ENCODE measurements at regions not wholly inside any gene's neighbourhood (a gene's known extent, or its start where the extent isn't known, plus 50 kb on each side); places are given as distances from the start of the nearest gene placed in this dataset.

GRCh38 chr3:157832588-157832987 is 273.6 kb downstream of the SHOX2 start:
- no peak overlapping the region for H3K4me3 ChIP-seq
- no peaks in the 10 kb centered on the region for H3K4me1 ChIP-seq (ENCODE audit: insufficient read depth)
- no peaks in the 10 kb centered on the region for H3K36me3 ChIP-seq
- 82 to 86% (median 82%) methylated on average over 3 of the region's 3 CpGs for WGBS, 3 donors
- no peaks in the 10 kb centered on the region for H3K27me3 ChIP-seq
- intact Hi-C loops (cut with DNase I) = no loop called here
- H3K9me3 ChIP-seq = no peaks in the 10 kb centered on the region
- no peak for TF ChIP-seq POLR2A (IDR thresholded peaks at IDR 0.05)
- no peak for TF ChIP-seq CTCF (IDR thresholded peaks at IDR 0.05)
- TF ChIP-seq EP300 (IDR thresholded peaks at IDR 0.05) = no peak
- DNase-seq = no peak
- H3K27ac ChIP-seq = no peak overlapping the region

DNA sequence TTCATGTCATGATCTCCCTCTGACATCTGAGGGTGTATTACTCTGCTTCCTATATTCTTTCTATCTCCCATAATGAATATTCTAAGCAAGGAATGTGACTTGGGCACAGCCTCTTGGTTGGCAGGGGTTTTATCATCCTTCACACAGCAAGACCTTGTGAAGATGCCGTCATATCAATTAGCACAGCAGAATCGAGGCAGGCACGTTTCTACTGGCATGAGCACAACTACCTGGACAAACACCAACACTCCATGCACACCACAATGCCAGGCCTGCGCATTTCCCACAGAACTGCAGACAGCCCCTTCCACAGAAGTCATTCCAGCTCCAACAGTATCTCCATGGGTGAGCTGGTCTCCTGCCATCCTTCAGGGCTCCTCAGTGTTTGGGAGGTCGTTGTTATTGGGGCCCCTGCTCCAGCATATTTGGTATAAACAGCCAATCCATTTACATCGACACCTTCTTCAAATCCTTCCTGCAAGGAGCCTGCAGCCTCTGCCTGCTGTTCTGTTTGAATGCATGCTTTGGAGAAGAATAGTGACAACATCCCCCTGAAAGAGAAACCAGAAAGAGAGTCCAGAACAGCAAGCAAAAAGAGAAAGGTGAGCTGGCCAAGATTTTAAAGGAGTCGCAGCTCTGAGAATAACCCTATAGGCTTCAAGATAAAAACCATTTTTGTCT is 275.5 kb downstream of the SHOX2 start:
- intact Hi-C loops (cut with DNase I) = no loop called here
- TF ChIP-seq CTCF (IDR thresholded peaks at IDR 0.05) = no peak
- TF ChIP-seq POLR2A (IDR thresholded peaks at IDR 0.05) = no peak
- no peak for TF ChIP-seq EP300 (IDR thresholded peaks at IDR 0.05)
- H3K4me1 ChIP-seq (ENCODE audit: insufficient read depth) = no peaks in the 10 kb centered on the region
- H3K27ac ChIP-seq = no peak overlapping the region
- WGBS, 3 donors = 18 to 28% (median 25%) methylated on average over 7 of the region's 7 CpGs
- no peaks in the 10 kb centered on the region for H3K36me3 ChIP-seq
- no peak overlapping the region for H3K4me3 ChIP-seq
- no peaks in the 10 kb centered on the region for H3K27me3 ChIP-seq
- no peaks in the 10 kb centered on the region for H3K9me3 ChIP-seq
- DNase-seq = no peak

DNA sequence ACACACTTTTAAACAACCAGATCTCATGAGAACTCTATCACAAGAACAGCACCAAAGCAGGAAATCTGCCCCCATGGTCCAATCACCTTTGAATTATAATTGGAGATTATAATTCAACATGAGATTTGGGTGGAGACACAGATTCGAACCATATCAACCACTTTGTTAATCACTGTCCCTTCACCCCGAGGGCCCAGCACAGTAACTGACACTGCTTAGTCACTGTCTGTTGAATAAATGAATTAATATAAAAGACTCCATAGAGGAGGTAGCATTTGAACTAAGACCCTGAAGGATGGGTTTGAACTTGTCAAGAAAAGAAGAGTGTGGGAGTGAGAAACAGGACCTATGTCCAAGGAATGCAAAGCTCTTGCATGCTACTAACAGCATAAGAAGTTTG is 276.4 kb downstream of the SHOX2 start:
- no peak overlapping the region for H3K27ac ChIP-seq
- H3K4me3 ChIP-seq = no peak overlapping the region
- no peak for DNase-seq
- no peaks in the 10 kb centered on the region for H3K9me3 ChIP-seq
- H3K36me3 ChIP-seq = no peaks in the 10 kb centered on the region
- no peaks in the 10 kb centered on the region for H3K27me3 ChIP-seq
- intact Hi-C loops (cut with DNase I) = loop anchor here in 1 of 4 donors (5.0 kb wide), 1 partner anchor 1347 kb away; no protein-coding TSS in a partner anchor
- no peaks in the 10 kb centered on the region for H3K4me1 ChIP-seq (ENCODE audit: insufficient read depth)
- no peak for TF ChIP-seq POLR2A (IDR thresholded peaks at IDR 0.05)
- no peak for TF ChIP-seq CTCF (IDR thresholded peaks at IDR 0.05)
- no peak for TF ChIP-seq EP300 (IDR thresholded peaks at IDR 0.05)
- WGBS, 3 donors = 87 to 92% (median 90%) methylated on average over 2 of the region's 2 CpGs

DNA sequence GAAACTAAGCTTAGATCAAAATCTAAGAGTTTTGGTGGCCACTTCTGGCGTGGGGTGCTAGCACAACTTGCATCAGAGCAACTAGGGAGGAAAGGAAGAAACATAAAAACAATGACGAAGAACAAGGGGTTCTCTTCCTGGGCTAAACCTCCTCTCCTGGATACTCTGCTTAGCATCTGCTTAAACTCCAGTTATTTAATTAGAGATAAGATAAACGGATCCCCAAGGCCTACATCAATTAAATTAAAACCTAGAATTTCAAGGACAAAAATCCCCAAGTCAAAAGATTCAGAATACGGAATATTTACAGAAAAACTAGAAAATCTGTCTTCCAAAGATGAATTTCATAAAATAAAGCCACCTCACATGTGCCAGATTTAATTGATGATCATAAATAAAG is 281.9 kb downstream of the SHOX2 start:
- H3K4me3 ChIP-seq = no peak overlapping the region
- 62 to 67% (median 64%) methylated on average over 4 of the region's 4 CpGs for WGBS, 3 donors
- TF ChIP-seq POLR2A (IDR thresholded peaks at IDR 0.05) (no peak), CTCF (IDR thresholded peaks at IDR 0.05) (no peak), EP300 (IDR thresholded peaks at IDR 0.05) (no peak)
- H3K36me3 ChIP-seq = no peaks in the 10 kb centered on the region
- H3K27ac ChIP-seq = no peak overlapping the region
- H3K9me3 ChIP-seq = no peaks in the 10 kb centered on the region
- intact Hi-C loops (cut with DNase I) = no loop called here
- H3K27me3 ChIP-seq = no peaks in the 10 kb centered on the region
- H3K4me1 ChIP-seq (ENCODE audit: insufficient read depth) = no peaks in the 10 kb centered on the region
- no peak for DNase-seq
